Calu3 (cell line): ENCODE measurements at regions not wholly inside any gene's neighbourhood (a gene's known extent, or its start where the extent isn't known, plus 50 kb on each side); places are given as distances from the start of the nearest gene placed in this dataset.

Source experiments
- BruUV-seq: library from RNA; stranded (reverse); fragments of 400-500 nt; replicated peaks from 2 replicates; lab custom pipeline; 2021; lab: Mats Ljungman, UMichigan
- CTCF ChIA-PET: fragments of 300-600 bp; sonication (Branson Sonifier 250); formaldehyde crosslinking; loops from one replicate; lab custom pipeline; 2022; ENCODE audit warnings: antibody characterized with exemption; lab: Charles Lee
- DNase-seq: peaks from one replicate; pipeline ENCODE4 v3.0.0; 2022
- H3K27ac Mint-ChIP-seq: one replicate; pipeline ENCODE4 v1.8.0; 2022; ENCODE audit warnings: mixed read lengths; ENCODE audit not compliant: unreplicated experiment
- H3K27me3 Mint-ChIP-seq: one replicate; pipeline ENCODE4 v1.8.0; 2022; ENCODE audit warnings: mixed read lengths; ENCODE audit not compliant: unreplicated experiment
- H3K36me3 Mint-ChIP-seq: one replicate; pipeline ENCODE4 v1.8.0; 2022; ENCODE audit warnings: mild to moderate bottlenecking, moderate library complexity, mixed read lengths; ENCODE audit not compliant: insufficient read depth, unreplicated experiment
- H3K4me1 Mint-ChIP-seq: one replicate; pipeline ENCODE4 v1.8.0; 2022; ENCODE audit warnings: mild to moderate bottlenecking, low read depth, mixed read lengths; ENCODE audit not compliant: unreplicated experiment
- H3K4me3 Mint-ChIP-seq: one replicate; pipeline ENCODE4 v1.8.0; 2022; ENCODE audit warnings: mild to moderate bottlenecking, low read depth, moderate library complexity, mixed read lengths; ENCODE audit not compliant: unreplicated experiment
- H3K9me3 Mint-ChIP-seq: one replicate; pipeline ENCODE4 v1.8.0; 2022; ENCODE audit warnings: low read depth, mixed read lengths; ENCODE audit not compliant: unreplicated experiment
- CTCF ChIP-seq: fragments of 200-600 bp; IDR thresholded peaks from one replicate; pipeline ENCODE4 v1.8.0; 2022; ENCODE audit warnings: antibody characterized with exemption; ENCODE audit not compliant: unreplicated experiment
- intact Hi-C: fragments of 100-400 bp; cut with micrococcal nuclease; formaldehyde crosslinking; loops from one replicate; pipeline ENCODE4 v1.10.0; 2022; ENCODE audit not compliant: unreplicated experiment

GRCh38 chr4:18202486-18202885 lies 180.9 kb upstream of the LCORL start:
- H3K36me3 Mint-ChIP-seq, result no peaks in the 10 kb centered on the region
- H3K27me3 Mint-ChIP-seq, result no peaks in the 10 kb centered on the region
- DNase-seq, result no peak
- H3K4me1 Mint-ChIP-seq, result no peaks in the 10 kb centered on the region
- TF ChIP-seq CTCF, result no peak
- no TSS peak for BruUV-seq
- intact Hi-C loops, result no loop called here
- H3K4me3 Mint-ChIP-seq, result no peak overlapping the region
- CTCF ChIA-PET, result no interaction called here
- H3K27ac Mint-ChIP-seq, result no peak overlapping the region
- peaks cover 6% of the 10 kb centered on the region for H3K9me3 Mint-ChIP-seq

GRCh38 chr4:18201885-18202284 lies 180.3 kb upstream of the LCORL start:
- Mint-ChIP-seq H3K27ac (no peak overlapping the region), H3K27me3 (no peaks in the 10 kb centered on the region), H3K4me1 (no peaks in the 10 kb centered on the region), H3K9me3 (peaks cover 6% of the 10 kb centered on the region), H3K36me3 (no peaks in the 10 kb centered on the region), H3K4me3 (no peak overlapping the region)
- DNase-seq, result no peak
- BruUV-seq, result no TSS peak
- no peak for TF ChIP-seq CTCF
- intact Hi-C loops, result no loop called here
- CTCF ChIA-PET, result no interaction called here

- peaks cover 9% of the 10 kb centered on the region for H3K9me3 Mint-ChIP-seq
- CTCF ChIA-PET, result no interaction called here
- BruUV-seq, result no TSS peak
Observed at GRCh38 chr4:18198653-18199052, 177.1 kb upstream of the LCORL start.

GRCh38 chr4:18197467-18197866 lies 175.9 kb upstream of the LCORL start:
- no peak for TF ChIP-seq CTCF
- Mint-ChIP-seq H3K4me1 (no peaks in the 10 kb centered on the region), H3K9me3 (peaks cover 9% of the 10 kb centered on the region), H3K36me3 (no peaks in the 10 kb centered on the region), H3K27me3 (no peaks in the 10 kb centered on the region), H3K27ac (no peak overlapping the region), H3K4me3 (no peak overlapping the region)
- intact Hi-C loops, result no loop called here
- BruUV-seq, result no TSS peak
- no peak for DNase-seq
- CTCF ChIA-PET, result no interaction called here

More at GRCh38 chr4:18198653-18199052, 177.1 kb upstream of the LCORL start:
- Mint-ChIP-seq H3K27me3 (no peaks in the 10 kb centered on the region), H3K36me3 (no peaks in the 10 kb centered on the region), H3K4me1 (no peaks in the 10 kb centered on the region), H3K27ac (no peak overlapping the region), H3K4me3 (no peak overlapping the region)
- no peak for DNase-seq
- no peak for TF ChIP-seq CTCF
- intact Hi-C loops, result no loop called here
